Caki2 (cell line): ENCODE measurements at regions not wholly inside any gene's neighbourhood (a gene's known extent, or its start where the extent isn't known, plus 50 kb on each side); places are given as distances from the start of the nearest gene placed in this dataset.
"Not testable (repeated sequence)": the region's sequence is repeated elsewhere in the genome, so short reads cannot be mapped to it uniquely, and the experiment has no call there.

Experiments used
- DNase-seq: peaks from one replicate; pipeline ENCODE4 v3.0.0-alpha.2; 2015; ENCODE audit warnings: low read depth
- in situ Hi-C: cut with HindIII; loops from 2 replicates; pipeline ENCODE4 v1.10.0; 2016; ENCODE audit warnings: low sequenced_read_pairs, low pct_unique_long_range_greater_than_20kb, mixed read lengths

DNA sequence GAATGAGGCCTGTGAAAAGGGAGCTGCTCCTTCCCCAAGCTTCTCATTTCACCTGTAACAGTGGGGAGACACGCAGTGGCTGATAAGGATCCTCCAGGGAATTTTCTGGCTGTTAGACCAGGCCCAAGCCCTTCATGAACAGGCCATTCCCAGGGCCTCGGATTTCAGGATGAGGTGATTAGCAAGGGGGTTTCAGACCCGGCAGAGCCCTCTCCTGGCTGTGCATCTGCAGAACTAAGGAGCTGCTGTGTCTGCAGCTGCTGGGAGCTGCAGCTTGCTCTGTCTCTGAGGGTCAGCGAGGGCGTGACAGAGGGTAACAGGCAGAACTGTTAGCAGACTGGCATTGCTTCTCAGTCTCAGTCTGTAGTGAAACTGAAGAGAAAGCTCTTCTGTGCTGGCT is 110.4 kb downstream of the KCNA5 start:
- no peak for DNase-seq
- in situ Hi-C loops, result no loop called here

DNA sequence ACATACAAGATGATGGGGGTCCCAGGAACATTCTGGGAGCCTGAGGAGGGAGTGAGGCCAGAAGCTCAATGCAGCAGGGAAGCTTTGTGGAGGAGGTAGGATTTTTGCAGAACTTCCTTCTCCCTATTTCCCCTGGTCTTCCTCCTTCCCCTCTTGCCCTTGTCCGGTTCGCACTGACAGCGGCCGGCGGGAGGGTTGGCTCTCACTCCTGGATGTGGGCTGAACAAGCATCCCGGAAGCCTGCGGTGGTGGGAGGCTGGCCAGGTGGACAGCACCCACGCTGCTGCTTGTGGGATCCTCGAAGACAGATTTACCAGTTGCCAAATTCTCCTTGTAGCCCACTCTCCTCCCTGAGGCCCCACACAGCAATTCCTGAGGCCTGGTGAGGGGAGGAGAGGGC is 112.2 kb downstream of the KCNA5 start:
- DNase-seq, result no peak
- in situ Hi-C loops, result no loop called here

DNA sequence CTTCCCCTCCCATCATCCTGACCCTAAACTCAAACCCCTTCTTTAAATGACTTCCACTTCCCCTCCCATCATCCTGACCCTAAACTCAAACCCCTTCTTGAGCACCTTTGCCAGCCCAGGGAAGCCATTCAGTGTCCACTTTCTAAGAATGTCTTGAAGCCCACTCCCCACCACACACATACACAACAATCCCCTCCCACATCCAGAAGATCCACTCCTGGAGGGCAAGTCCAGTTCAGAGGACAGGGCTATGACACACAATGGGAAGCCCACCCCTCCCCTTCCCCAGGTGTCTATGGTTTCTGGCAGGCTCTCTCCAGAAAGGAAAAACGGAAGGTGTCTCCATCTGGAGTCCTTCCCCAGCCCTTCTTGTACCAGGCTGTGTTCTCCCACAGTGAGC is 117.1 kb downstream of the KCNA5 start:
- DNase-seq, result no peak
- in situ Hi-C loops, result no loop called here

DNA sequence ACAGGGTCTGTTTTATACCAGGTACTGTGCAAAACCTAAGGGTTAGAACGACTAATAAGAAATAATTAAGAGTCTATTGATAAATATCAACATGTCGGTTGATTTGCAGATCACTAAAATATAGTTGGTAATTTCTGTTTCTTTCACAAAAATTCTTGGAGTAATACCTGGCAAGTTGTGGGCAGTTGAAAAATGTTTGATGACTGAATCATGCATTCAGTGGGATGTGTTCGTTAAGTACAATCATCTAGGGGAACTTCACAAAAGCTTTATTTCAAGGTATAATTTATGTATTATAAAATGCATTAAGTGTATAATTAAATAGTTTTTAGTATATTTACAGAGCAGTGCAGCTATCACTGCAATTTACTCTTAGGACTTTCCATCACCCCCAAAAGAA is 120.0 kb downstream of the KCNA5 start:
- in situ Hi-C loops, result no loop called here
- DNase-seq, result no peak

- no peak for DNase-seq
- in situ Hi-C loops, result no loop called here
Measured at GRCh38 chr12:5165296-5165970, 121.8 kb downstream of the KCNA5 start.

- in situ Hi-C loops, result no loop called here
- DNase-seq, result peak; percentile 75
Measured at GRCh38 chr12:5166976-5167375, 123.3 kb downstream of the KCNA5 start.

DNA sequence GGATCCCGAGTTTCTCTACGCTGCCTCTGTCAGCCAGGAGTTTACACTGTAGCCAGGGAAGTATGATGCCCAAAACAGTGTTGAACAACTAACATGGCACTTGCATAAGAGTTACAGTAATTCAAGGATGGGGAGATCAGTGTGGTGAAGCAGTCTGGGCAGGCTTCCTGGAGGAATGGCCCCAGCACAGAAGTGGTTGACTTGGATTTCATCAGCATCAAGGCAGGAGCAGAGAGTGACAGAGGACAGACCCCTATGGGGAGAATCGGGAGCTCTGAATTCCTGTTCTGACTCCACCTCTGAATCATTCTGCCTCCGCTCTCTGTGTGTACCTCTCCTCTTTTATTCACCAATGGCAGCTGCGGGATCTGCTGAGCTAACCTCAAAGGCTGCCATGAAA is 124.5 kb downstream of the KCNA5 start:
- no peak for DNase-seq
- in situ Hi-C loops, result no loop called here

GRCh38 chr12:5170844-5171243 is 127.2 kb downstream of the KCNA5 start:
- in situ Hi-C loops, result no loop called here

GRCh38 chr12:5171701-5172100 is 128.0 kb downstream of the KCNA5 start:
- in situ Hi-C loops, result no loop called here
- peak; percentile 43 for DNase-seq

More at GRCh38 chr12:5170844-5171243, 127.2 kb downstream of the KCNA5 start:
- DNase-seq, result no peak

DNA sequence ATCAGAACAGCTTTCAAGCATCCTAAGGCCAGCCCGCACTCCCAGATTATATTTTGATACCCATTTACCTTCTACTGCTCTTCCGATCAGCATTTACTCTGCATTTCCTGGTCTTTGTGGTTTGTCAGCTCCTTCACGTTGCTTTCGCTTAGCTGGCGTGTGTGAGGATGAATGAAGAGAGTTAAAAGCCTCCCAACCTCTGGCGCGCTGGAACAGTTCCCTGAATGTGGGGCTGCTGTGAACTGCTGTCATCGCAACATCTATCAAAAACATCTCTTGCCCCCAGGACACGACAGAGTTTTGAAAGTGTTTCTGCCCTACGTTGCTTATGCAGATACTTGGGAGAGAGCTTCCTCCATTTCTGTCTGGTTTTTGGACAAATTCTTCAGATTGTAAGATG is 129.2 kb downstream of the KCNA5 start:
- in situ Hi-C loops, result no loop called here
- DNase-seq, result no peak

GRCh38 chr12:5173511-5174011 is 129.9 kb downstream of the KCNA5 start:
- DNase-seq, result peak; percentile 56
- in situ Hi-C loops, result no loop called here

DNA sequence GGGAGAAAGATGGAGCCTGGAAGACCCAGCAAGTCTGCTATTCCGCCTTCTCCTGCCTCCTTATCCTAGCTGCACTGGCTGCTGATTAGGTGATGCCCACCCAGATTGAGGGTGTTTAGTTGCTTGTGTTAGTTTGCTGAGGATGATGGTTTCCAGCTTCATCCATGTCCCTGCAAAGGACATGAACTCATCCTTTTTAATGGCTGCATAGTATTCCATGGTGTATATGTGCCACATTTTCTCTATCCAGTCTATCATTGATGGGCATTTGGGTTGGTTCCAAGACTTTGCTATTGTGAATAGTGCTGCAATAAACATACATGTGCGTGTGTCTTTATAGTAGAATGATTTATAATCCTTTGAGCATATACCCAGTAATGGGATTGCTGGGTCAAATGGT is 131.7 kb downstream of the KCNA5 start:
- in situ Hi-C loops, DNase-seq: not testable (repeated sequence)

DNA sequence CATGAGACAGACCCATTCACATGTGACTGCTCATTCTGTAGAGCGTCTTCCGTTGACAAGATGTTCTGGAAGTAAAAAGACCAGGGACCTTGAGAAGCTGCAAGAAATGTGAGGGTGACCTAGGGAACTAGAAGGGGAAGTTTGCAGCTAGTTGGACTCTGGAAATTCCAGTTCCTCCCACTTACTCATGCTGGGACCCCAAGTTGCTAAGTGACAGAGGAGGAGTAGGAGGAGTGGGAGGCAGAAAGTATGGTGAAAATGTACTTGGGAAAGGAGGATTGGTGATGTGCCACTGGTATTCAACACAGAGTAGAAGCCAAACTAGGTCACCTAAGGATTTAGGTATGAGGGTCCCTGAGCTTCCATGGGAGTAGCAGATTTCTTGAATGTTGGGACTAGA is 132.4 kb downstream of the KCNA5 start:
- DNase-seq, result no peak
- in situ Hi-C loops, result no loop called here

DNA sequence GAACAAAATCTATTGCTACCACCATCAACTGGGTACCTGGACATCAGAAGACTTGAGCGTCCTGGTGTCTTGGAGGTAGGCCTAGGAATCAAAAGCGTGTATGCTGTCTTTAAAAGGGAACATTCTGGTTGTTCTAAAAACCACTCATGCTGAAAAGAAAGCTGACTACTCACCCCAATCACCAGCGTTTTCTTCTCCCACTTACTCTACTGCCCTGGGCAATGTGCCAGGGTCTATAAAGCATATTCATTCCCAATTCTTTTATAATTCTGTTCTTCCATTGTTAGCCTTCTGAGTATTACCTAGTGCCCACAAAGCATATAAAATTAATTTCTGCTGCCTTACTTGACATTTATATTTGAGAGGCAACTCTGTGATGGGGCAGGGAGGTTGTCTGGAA is 133.4 kb downstream of the KCNA5 start:
- in situ Hi-C loops, result no loop called here
- DNase-seq, result no peak

DNA sequence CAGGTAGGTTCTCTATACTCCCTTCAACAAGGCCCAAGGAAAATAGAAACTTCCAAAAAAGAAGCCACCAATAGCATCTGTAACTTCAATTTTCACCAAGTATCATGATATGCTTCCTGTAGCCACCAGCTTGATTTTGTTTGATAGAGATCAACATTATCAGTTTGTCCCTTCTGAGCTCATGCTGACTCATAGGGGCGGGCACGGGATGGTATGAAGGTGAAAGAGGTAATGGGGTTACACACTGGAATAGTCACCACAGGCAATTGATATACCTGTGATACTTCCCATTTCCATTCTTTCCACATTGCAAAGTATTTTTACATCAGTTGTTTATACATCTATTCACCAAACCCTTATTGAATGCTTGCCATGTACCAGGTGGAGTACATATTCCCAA is 134.1 kb downstream of the KCNA5 start:
- in situ Hi-C loops, result no loop called here
- no peak for DNase-seq

DNA sequence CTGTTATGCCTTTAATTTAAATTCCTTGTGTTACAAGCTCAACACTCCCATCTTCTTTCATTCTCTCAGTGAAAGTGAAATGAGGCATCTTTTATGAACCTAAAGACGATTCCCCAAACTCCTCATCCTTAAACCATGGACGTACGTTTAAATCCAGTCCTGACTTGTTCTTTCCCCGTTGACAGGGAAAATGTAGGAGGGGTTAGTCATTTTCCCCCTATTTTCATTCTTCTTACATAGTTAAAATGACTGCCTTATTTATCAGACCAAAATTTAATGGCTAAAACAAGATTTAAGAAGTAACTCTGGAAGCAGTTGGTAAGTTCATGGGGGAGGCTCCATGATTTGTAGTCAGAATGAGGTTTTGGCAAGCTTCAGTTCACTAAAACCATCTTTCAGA is 134.9 kb downstream of the KCNA5 start:
- in situ Hi-C loops, result no loop called here
- DNase-seq, result no peak

DNA sequence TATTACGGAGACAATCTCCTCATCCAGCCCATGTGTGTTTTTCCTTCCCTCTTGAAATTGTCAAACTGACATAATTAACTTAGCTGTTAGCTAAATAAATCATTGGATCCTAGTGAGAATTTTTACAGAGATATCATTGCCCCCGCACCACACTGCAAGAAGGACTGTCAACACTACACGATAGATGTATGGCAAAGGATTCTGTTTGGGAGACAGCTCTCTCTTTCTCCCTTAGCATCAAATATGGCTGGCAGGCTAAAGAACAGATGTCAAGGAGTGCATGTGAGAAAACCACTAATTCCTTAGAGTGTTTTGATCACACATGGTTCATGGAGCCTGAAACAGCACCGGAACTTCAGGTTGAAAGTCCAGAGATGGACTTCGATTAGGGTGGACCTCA is 136.8 kb downstream of the KCNA5 start:
- in situ Hi-C loops, result no loop called here
- no peak for DNase-seq

- in situ Hi-C loops, result no loop called here
- no peak for DNase-seq
Measured at GRCh38 chr12:5184186-5184585, 140.5 kb downstream of the KCNA5 start.

DNA sequence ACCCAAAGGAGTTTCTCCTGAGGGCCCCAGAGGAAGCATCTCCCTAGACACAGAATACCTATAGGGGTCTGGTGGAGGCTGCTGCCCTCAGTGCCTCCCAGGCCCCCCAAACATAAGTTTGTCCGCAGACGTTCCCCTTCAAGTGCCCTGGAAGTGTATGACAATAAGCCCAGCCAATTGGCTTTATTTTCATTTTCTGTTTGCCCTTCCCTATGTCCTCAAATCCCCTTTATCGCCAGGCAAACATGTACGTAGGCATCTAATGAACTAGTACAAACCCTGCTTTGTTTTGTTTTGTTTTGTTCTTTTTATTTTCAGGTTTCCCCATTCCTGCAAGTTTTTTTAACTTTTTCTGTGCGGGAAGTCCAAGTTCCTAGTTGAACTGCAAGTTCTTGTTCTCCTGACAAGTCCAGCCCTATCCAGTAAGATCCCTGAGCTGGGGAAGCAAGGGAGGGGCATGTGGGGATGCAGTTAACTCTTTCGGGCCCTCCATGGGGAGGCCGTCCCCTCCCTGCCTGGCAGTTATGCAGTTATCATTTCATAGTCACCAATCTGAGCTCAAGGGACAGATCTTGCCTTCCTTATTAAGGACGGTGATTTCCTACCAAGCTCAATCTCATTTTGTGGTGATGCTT is 141.9 kb downstream of the KCNA5 start:
- no peak for DNase-seq
- in situ Hi-C loops, result no loop called here

DNA sequence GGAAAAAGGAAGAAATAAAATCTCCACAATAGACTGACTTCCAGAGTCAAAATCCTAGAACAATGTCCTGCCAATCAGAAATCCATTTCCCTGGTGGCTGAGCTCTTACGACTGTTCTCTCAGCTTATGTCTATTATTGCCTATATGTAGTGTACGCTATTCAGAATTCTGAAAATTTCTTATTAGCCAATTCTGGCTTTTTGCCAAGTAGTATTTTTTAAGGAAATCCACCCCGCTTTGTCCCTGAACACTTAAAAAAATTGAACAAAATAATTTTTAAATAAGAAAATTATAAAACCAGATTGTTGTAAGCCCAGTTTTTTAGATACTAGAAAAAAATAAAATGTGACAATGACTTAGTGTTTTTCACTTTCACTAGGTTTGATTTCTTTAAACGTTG is 143.0 kb downstream of the KCNA5 start:
- no peak for DNase-seq
- in situ Hi-C loops, result no loop called here
